ENCODE measurements at regions not wholly inside any gene's neighbourhood (a gene's known extent, or its start where the extent isn't known, plus 50 kb on each side); places are given as distances from the start of the nearest gene placed in this dataset.
A peak's percentile ranks its signal among the peaks of the same experiment; 100 is the strongest.

- TF ChIP-seq, protein P1, sequence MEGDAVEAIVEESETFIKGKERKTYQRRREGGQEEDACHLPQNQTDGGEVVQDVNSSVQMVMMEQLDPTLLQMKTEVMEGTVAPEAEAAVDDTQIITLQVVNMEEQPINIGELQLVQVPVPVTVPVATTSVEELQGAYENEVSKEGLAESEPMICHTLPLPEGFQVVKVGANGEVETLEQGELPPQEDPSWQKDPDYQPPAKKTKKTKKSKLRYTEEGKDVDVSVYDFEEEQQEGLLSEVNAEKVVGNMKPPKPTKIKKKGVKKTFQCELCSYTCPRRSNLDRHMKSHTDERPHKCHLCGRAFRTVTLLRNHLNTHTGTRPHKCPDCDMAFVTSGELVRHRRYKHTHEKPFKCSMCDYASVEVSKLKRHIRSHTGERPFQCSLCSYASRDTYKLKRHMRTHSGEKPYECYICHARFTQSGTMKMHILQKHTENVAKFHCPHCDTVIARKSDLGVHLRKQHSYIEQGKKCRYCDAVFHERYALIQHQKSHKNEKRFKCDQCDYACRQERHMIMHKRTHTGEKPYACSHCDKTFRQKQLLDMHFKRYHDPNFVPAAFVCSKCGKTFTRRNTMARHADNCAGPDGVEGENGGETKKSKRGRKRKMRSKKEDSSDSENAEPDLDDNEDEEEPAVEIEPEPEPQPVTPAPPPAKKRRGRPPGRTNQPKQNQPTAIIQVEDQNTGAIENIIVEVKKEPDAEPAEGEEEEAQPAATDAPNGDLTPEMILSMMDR (conservative IDR thresholded peaks at IDR 0.05): no peak
- Histone ChIP-seq H3K56ac (ENCODE audit: insufficient read length, low read depth, low read length) (no peak overlapping the region), H3K4me1 (ENCODE audit: insufficient read depth, low read length) (no peaks in the 10 kb centered on the region), H2AK5ac (ENCODE audit: insufficient read length, low read length) (no peak overlapping the region), H2BK12ac (ENCODE audit: insufficient read length, low read depth, low read length) (no peak overlapping the region), H3T11ph (ENCODE audit: low read length) (no peak overlapping the region), H2BK120ac (ENCODE audit: low read depth, low read length, poor library complexity, severe bottlenecking) (no peak overlapping the region), H4K5ac (ENCODE audit: insufficient read length, low read depth, low read length) (no peak overlapping the region), H3K27ac (ENCODE audit: insufficient read length, low read depth, low read length) (no peak overlapping the region), H4K91ac (ENCODE audit: insufficient read length, low read depth, low read length) (no peak overlapping the region), H3K18ac (ENCODE audit: insufficient read length, low read depth, low read length) (no peak overlapping the region), H4K20me1 (ENCODE audit: control insufficient read depth, insufficient read depth, insufficient read length) (peaks cover 3% of the 10 kb centered on the region), H3K4me2 (ENCODE audit: insufficient read depth, insufficient read length, low read length) (no peak overlapping the region), H4K8ac (replicated peaks; ENCODE audit: insufficient read length, low read depth, low read length) (no peak overlapping the region), H3K14ac (ENCODE audit: insufficient read depth, low read length) (no peak overlapping the region), H3K79me2 (ENCODE audit: insufficient read depth, low read length) (no peaks in the 10 kb centered on the region; the same call in 1 of the 2 replicates), H3K27me3 (ENCODE audit: insufficient read depth, low read length) (no peaks in the 10 kb centered on the region), H3K9ac (ENCODE audit: extremely low read depth, insufficient read length, low read length) (no peak overlapping the region), H2AFZ (ENCODE audit: low read length) (no peak overlapping the region), H3K23me2 (ENCODE audit: insufficient read length, low read depth, low read length, poor library complexity, severe bottlenecking) (no peaks in the 10 kb centered on the region), H3K9me3 (ENCODE audit: control insufficient read depth, low read depth, low read length) (no peaks in the 10 kb centered on the region), H3K79me1 (ENCODE audit: insufficient read depth, low read depth, low read length, poor library complexity, severe bottlenecking) (no peaks in the 10 kb centered on the region), H2BK15ac (ENCODE audit: low read depth, low read length) (no peak overlapping the region), H2BK5ac (ENCODE audit: insufficient read length, low read length) (no peak overlapping the region), H2BK20ac (ENCODE audit: low read depth, low read length, poor library complexity, severe bottlenecking) (no peak overlapping the region), H3K23ac (ENCODE audit: insufficient read length, low read depth, low read length) (no peak overlapping the region), H3K4ac (ENCODE audit: low read depth, low read length) (no peak overlapping the region)
- no peaks in the 10 kb centered on the region; the same call in 1 of the 2 replicates for H3K27me3 Mint-ChIP-seq (ENCODE audit: low read depth)
- DNase-seq: no peak
- peaks cover 0 to 7% (median 0%) of the 10 kb centered on the region in 3 experiments; a peak in 4 of 7 replicates for H3K36me3 Mint-ChIP-seq (ENCODE audit: insufficient read depth in 1 of 3, low read depth in 3 of 3)
- peak overlapping the region in 1 of 3 experiments; percentile 73; a peak in 1 of 7 replicates for H3K27ac Mint-ChIP-seq
- no peaks in the 10 kb centered on the region for H3K9me3 Mint-ChIP-seq
- H3K4me1 Mint-ChIP-seq: no peaks in the 10 kb centered on the region
- no CpG with 5 or more reads among the region's 5 CpGs for WGBS (ENCODE audit: extremely low coverage, insufficient read length, low lambda C conversion rate)
- no peak overlapping the region for H3K4me3 Mint-ChIP-seq
These were observed 387.0 kb downstream of the CTTN start for GRCh38 chr11:70785372-70785771.
